ENCODE measurements at regions not wholly inside any gene's neighbourhood (a gene's known extent, or its start where the extent isn't known, plus 50 kb on each side); places are given as distances from the start of the nearest gene placed in this dataset.

GRCh38 chr7:46544396-46545008 is 623.4 kb upstream of the IGFBP3 start:
- TF ChIP-seq, protein P1, sequence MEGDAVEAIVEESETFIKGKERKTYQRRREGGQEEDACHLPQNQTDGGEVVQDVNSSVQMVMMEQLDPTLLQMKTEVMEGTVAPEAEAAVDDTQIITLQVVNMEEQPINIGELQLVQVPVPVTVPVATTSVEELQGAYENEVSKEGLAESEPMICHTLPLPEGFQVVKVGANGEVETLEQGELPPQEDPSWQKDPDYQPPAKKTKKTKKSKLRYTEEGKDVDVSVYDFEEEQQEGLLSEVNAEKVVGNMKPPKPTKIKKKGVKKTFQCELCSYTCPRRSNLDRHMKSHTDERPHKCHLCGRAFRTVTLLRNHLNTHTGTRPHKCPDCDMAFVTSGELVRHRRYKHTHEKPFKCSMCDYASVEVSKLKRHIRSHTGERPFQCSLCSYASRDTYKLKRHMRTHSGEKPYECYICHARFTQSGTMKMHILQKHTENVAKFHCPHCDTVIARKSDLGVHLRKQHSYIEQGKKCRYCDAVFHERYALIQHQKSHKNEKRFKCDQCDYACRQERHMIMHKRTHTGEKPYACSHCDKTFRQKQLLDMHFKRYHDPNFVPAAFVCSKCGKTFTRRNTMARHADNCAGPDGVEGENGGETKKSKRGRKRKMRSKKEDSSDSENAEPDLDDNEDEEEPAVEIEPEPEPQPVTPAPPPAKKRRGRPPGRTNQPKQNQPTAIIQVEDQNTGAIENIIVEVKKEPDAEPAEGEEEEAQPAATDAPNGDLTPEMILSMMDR (IDR thresholded peaks at IDR 0.05; ENCODE audit: borderline replicate concordance, extremely low read depth, insufficient read depth) = no peak
- H3K36me3 ChIP-seq (ENCODE audit: control insufficient read depth in 2 of 3, insufficient read depth in 3 of 3, low read length in 3 of 3) = no peaks in the 10 kb centered on the region
- H3K27me3 ChIP-seq (ENCODE audit: control insufficient read depth, insufficient read depth, low read length) = no peaks in the 10 kb centered on the region
- FAIRE-seq (no peak), DNase-seq (no peak)
- no peaks in the 10 kb centered on the region for H3K4me1 ChIP-seq (ENCODE audit: control insufficient read depth in 2 of 3, insufficient read depth in 2 of 3, low read depth in 1 of 3, low read length in 3 of 3)
- no peak overlapping the region for H3K4me3 ChIP-seq (ENCODE audit: low read length in 3 of 3)
- intact Hi-C loops (cut with DNase I) = no loop called here
- H3K27ac ChIP-seq (ENCODE audit: low read depth in 2 of 2, low read length in 2 of 2) = no peak overlapping the region
- no peak overlapping the region for H3K9ac ChIP-seq (ENCODE audit: low read length in 3 of 3)
- H3K9me3 ChIP-seq (ENCODE audit: control insufficient read depth in 2 of 3, insufficient read depth in 1 of 3, low read length in 3 of 3) = no peaks in the 10 kb centered on the region

DNA sequence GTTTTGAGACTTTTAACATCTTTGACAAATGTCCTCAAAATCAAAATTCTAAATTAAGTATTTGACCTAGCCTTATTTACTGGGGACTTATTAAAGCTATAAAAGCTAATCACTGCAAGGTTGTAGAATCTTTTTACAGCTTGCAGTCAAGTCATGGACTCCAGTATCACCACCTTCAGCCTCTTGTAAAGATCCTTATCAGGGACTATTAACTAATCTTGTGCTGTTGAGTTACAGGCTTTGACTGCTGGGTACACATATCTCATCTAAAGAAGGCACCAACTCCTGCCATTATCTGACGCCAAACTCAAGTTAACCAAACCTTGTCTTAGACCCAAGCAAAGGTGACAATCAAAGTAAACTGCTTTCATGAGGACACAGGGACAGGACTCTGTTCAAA is 621.0 kb upstream of the IGFBP3 start:
- Histone ChIP-seq H3K27me3 (ENCODE audit: control insufficient read depth, insufficient read depth, low read length) (no peaks in the 10 kb centered on the region), H3K9ac (ENCODE audit: low read length in 3 of 3) (no peak overlapping the region), H3K27ac (ENCODE audit: low read depth in 2 of 2, low read length in 2 of 2) (no peak overlapping the region), H3K4me3 (ENCODE audit: low read length in 3 of 3) (no peak overlapping the region), H3K9me3 (ENCODE audit: control insufficient read depth in 2 of 3, insufficient read depth in 1 of 3, low read length in 3 of 3) (no peaks in the 10 kb centered on the region), H3K4me1 (ENCODE audit: control insufficient read depth in 2 of 3, insufficient read depth in 2 of 3, low read depth in 1 of 3, low read length in 3 of 3) (no peaks in the 10 kb centered on the region), H3K36me3 (ENCODE audit: control insufficient read depth in 2 of 3, insufficient read depth in 3 of 3, low read length in 3 of 3) (no peaks in the 10 kb centered on the region)
- intact Hi-C loops (cut with DNase I) = no loop called here
- FAIRE-seq (no peak), DNase-seq (no peak)
- TF ChIP-seq, protein P1 (IDR thresholded peaks at IDR 0.05; ENCODE audit: borderline replicate concordance, extremely low read depth, insufficient read depth) = no peak

DNA sequence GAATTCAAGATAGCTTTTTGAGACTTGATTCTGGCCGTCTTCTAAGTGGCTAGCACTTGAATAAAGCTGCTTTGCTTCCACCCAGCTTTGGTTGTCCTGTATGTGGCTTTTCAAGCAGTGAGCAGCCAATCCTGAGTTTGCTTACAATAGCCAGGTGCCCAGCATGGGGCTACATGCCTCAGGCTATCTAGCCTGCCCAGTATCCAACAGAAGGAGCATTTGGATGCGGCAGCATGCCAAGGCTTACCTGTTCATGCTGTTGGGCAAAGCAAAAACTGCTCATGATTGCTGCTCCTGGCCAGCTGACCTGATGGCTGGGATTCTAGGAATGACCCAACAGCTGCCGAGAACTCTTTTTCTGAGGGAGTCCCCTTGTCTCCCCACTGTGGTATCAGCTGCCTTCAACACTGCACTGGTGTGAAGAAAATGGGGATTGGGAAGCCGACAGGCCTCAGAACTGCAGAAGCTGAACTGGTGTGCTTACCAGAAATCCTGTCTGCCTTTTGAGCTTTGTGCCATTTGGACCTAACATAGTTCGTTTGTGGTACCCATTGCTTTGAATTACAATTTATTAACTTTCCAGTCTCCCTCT is 618.9 kb upstream of the IGFBP3 start:
- H3K4me3 ChIP-seq (ENCODE audit: low read length in 3 of 3) = no peak overlapping the region
- no peak for FAIRE-seq
- H3K9ac ChIP-seq (ENCODE audit: low read length in 3 of 3) = no peak overlapping the region
- H3K4me1 ChIP-seq (ENCODE audit: control insufficient read depth in 2 of 3, insufficient read depth in 2 of 3, low read depth in 1 of 3, low read length in 3 of 3) = no peaks in the 10 kb centered on the region
- no peaks in the 10 kb centered on the region for H3K27me3 ChIP-seq (ENCODE audit: control insufficient read depth, insufficient read depth, low read length)
- TF ChIP-seq, protein P1 (IDR thresholded peaks at IDR 0.05; ENCODE audit: borderline replicate concordance, extremely low read depth, insufficient read depth) = no peak
- no peak overlapping the region for H3K27ac ChIP-seq (ENCODE audit: low read depth in 2 of 2, low read length in 2 of 2)
- H3K36me3 ChIP-seq (ENCODE audit: control insufficient read depth in 2 of 3, insufficient read depth in 3 of 3, low read length in 3 of 3) = no peaks in the 10 kb centered on the region
- H3K9me3 ChIP-seq (ENCODE audit: control insufficient read depth in 2 of 3, insufficient read depth in 1 of 3, low read length in 3 of 3) = peaks cover 0 to 3% (median 0%) of the 10 kb centered on the region in 3 donors
- intact Hi-C loops (cut with DNase I) = no loop called here
- DNase-seq = no peak
